ENCODE measurements at regions not wholly inside any gene's neighbourhood (a gene's known extent, or its start where the extent isn't known, plus 50 kb on each side); places are given as distances from the start of the nearest gene placed in this dataset.

GRCh38 chr5:135154961-135155360 is 120.9 kb upstream of the PITX1 start (continued):
- no peak for TF ChIP-seq ZBTB33 (IDR thresholded peaks at IDR 0.05)
- TF ChIP-seq SP1 (IDR thresholded peaks at IDR 0.05), result no peak
- TF ChIP-seq RXRA (IDR thresholded peaks at IDR 0.05), result no peak
- no peak for TF ChIP-seq YY1 (IDR thresholded peaks at IDR 0.05)
- TF ChIP-seq, protein P1, sequence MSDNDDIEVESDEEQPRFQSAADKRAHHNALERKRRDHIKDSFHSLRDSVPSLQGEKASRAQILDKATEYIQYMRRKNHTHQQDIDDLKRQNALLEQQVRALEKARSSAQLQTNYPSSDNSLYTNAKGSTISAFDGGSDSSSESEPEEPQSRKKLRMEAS (IDR thresholded peaks at IDR 0.05), result no peak
- TF ChIP-seq HNF4A (conservative IDR thresholded peaks at IDR 0.05), result no peak
- TF ChIP-seq HNF4G (IDR thresholded peaks at IDR 0.05), result no peak
- TF ChIP-seq FOXA2 (IDR thresholded peaks at IDR 0.05), result no peak
- TF ChIP-seq FOXA1 (IDR thresholded peaks at IDR 0.05), result no peak
- no peak for TF ChIP-seq NR2F2 (IDR thresholded peaks at IDR 0.05)

DNA sequence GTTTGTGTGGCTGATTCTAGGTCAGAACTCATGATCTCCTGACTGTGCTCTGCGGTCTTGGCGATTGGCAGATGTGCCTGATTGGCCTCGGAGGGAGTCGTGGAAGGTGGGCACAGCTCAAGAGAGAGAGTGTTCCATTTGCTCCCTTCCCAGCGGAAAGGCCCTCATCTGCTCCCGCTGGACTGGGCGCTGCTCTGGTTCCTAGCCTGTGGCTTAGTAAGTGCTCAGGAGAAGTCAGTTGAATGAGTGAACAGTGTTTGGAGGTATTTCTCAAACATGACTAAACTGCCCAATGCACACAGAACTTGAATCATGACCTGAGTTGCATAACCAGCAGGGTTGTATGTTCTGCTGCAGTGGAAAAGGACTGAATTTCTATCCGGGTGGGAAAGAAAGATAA is 120.2 kb upstream of the PITX1 start:
- DNase-seq (ENCODE audit: low spot score), result no peak
- Histone ChIP-seq H3K4me3 (ENCODE audit: low read depth in 1 of 3, low read length in 3 of 3) (no peak overlapping the region), H3K27ac (ENCODE audit: low read depth in 1 of 2, low read length in 2 of 2) (no peak overlapping the region), H3K9ac (ENCODE audit: low read depth in 1 of 2, low read length in 2 of 2) (no peak overlapping the region), H3K36me3 (ENCODE audit: control insufficient read depth in 4 of 4, insufficient read depth in 3 of 4, low read depth in 1 of 4, low read length in 3 of 4) (no peaks in the 10 kb centered on the region), H3K9me3 (ENCODE audit: control insufficient read depth in 4 of 4, low read length in 3 of 4) (peaks cover 0 to 1% (median 0%) of the 10 kb centered on the region in 4 donors), H3K4me1 (ENCODE audit: control insufficient read depth in 4 of 4, insufficient read depth in 4 of 4, low read length in 3 of 4) (no peaks in the 10 kb centered on the region), H3K27me3 (ENCODE audit: control insufficient read depth in 4 of 4, insufficient read depth in 4 of 4, low read length in 3 of 4) (no peaks in the 10 kb centered on the region)
- TF ChIP-seq YY1 (IDR thresholded peaks at IDR 0.05), result no peak
- no peak for TF ChIP-seq REST (IDR thresholded peaks at IDR 0.05)
- TF ChIP-seq HNF4G (IDR thresholded peaks at IDR 0.05), result no peak
- no peak for TF ChIP-seq HNF4A (conservative IDR thresholded peaks at IDR 0.05)
- WGBS, result 78% methylated on average over 8 of the region's 8 CpGs

DNA sequence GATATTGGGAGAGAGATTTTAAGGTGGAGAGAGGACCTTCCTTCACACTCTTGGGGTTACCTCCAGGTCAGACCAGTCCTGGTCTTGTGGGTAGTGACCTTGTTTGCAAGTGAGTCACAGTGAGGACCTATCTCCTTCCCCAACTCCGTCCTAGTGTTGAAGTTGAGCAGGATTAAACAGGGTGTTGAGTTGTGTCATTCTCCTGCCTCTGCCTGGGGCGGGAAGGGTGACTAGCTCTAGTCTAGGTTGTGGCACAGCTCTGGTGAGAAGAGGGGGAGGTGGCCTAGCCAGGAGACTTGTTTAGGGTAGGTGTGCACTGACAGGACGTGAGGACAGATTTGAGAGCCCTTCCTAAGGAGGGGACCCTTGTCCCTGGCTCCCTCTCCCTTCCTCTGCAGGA is 119.6 kb upstream of the PITX1 start:
- no peak for TF ChIP-seq SP1 (IDR thresholded peaks at IDR 0.05)
- Histone ChIP-seq H3K9ac (ENCODE audit: low read depth in 1 of 2, low read length in 2 of 2) (no peak overlapping the region), H3K4me3 (ENCODE audit: low read depth in 1 of 3, low read length in 3 of 3) (no peak overlapping the region), H3K36me3 (ENCODE audit: control insufficient read depth in 4 of 4, insufficient read depth in 3 of 4, low read depth in 1 of 4, low read length in 3 of 4) (no peaks in the 10 kb centered on the region), H3K27ac (ENCODE audit: low read depth in 1 of 2, low read length in 2 of 2) (no peak overlapping the region), H3K27me3 (ENCODE audit: control insufficient read depth in 4 of 4, insufficient read depth in 4 of 4, low read length in 3 of 4) (no peaks in the 10 kb centered on the region), H3K4me1 (ENCODE audit: control insufficient read depth in 4 of 4, insufficient read depth in 4 of 4, low read length in 3 of 4) (no peaks in the 10 kb centered on the region), H3K9me3 (ENCODE audit: control insufficient read depth in 4 of 4, low read length in 3 of 4) (no peaks in the 10 kb centered on the region)
- no peak for DNase-seq (ENCODE audit: low spot score)
- WGBS, result 90% methylated on average over 3 of the region's 3 CpGs

GRCh38 chr5:135153259-135153658 is 119.2 kb upstream of the PITX1 start:
- WGBS, result 81% methylated on average over 4 of the region's 4 CpGs
- TF ChIP-seq NR2F2 (IDR thresholded peaks at IDR 0.05), result no peak
- TF ChIP-seq EGR1 (IDR thresholded peaks at IDR 0.05; ENCODE audit: low read depth in 2 of 2), result no peak
- TF ChIP-seq RAD21 (IDR thresholded peaks at IDR 0.05), result no peak
- TF ChIP-seq CTCF (IDR thresholded peaks at IDR 0.05; ENCODE audit: low read depth, low read length, missing input control), result no peak
- TF ChIP-seq REST (IDR thresholded peaks at IDR 0.05), result no peak
- no peak for TF ChIP-seq RXRA (IDR thresholded peaks at IDR 0.05)
- no peak for TF ChIP-seq YY1 (IDR thresholded peaks at IDR 0.05)
- no peak for TF ChIP-seq JUND (IDR thresholded peaks at IDR 0.05)
- no peak for TF ChIP-seq GABPA (IDR thresholded peaks at IDR 0.05 in 1 of 2, conservative IDR thresholded peaks at IDR 0.05 in 1 of 2)
- TF ChIP-seq HNF4G (IDR thresholded peaks at IDR 0.05), result no peak
- H3K27me3 ChIP-seq (ENCODE audit: control insufficient read depth in 4 of 4, insufficient read depth in 4 of 4, low read length in 3 of 4), result no peaks in the 10 kb centered on the region
- no peaks in the 10 kb centered on the region for H3K4me1 ChIP-seq (ENCODE audit: control insufficient read depth in 4 of 4, insufficient read depth in 4 of 4, low read length in 3 of 4)
- H3K27ac ChIP-seq (ENCODE audit: low read depth in 1 of 2, low read length in 2 of 2), result no peak overlapping the region
- H3K36me3 ChIP-seq (ENCODE audit: control insufficient read depth in 4 of 4, insufficient read depth in 3 of 4, low read depth in 1 of 4, low read length in 3 of 4), result no peaks in the 10 kb centered on the region
- no peaks in the 10 kb centered on the region for H3K9me3 ChIP-seq (ENCODE audit: control insufficient read depth in 4 of 4, low read length in 3 of 4)
- H3K4me3 ChIP-seq (ENCODE audit: low read depth in 1 of 3, low read length in 3 of 3), result no peak overlapping the region
- H3K9ac ChIP-seq (ENCODE audit: low read depth in 1 of 2, low read length in 2 of 2), result no peak overlapping the region
- DNase-seq (ENCODE audit: low spot score), result no peak

All from liver (tissue), 8 donors.